ENCODE measurements at regions not wholly inside any gene's neighbourhood (a gene's known extent, or its start where the extent isn't known, plus 50 kb on each side); places are given as distances from the start of the nearest gene placed in this dataset.

DNA sequence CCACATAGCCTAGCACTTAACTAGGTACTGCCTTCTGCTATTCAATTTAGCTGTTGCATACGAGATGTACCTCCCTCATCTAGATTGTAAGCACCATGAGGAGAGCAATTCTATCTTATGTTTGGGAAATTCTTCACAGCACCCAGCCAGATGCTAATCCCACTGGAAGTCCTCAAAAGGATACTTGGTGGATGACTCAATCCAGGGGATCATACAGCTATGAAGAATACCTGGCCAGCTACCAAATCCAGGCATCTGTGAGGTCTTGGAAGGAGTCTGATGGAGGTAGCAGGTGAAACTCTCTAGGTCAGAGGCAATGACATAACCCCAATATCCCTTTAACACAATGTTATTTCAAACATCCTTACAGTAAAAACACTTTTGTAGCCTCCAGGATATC is 167.8 kb upstream of the NCAM1 start:
- TF ChIP-seq, protein P1, sequence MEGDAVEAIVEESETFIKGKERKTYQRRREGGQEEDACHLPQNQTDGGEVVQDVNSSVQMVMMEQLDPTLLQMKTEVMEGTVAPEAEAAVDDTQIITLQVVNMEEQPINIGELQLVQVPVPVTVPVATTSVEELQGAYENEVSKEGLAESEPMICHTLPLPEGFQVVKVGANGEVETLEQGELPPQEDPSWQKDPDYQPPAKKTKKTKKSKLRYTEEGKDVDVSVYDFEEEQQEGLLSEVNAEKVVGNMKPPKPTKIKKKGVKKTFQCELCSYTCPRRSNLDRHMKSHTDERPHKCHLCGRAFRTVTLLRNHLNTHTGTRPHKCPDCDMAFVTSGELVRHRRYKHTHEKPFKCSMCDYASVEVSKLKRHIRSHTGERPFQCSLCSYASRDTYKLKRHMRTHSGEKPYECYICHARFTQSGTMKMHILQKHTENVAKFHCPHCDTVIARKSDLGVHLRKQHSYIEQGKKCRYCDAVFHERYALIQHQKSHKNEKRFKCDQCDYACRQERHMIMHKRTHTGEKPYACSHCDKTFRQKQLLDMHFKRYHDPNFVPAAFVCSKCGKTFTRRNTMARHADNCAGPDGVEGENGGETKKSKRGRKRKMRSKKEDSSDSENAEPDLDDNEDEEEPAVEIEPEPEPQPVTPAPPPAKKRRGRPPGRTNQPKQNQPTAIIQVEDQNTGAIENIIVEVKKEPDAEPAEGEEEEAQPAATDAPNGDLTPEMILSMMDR (IDR thresholded peaks at IDR 0.05), result no peak
- TF ChIP-seq POLR2A (IDR thresholded peaks at IDR 0.05), result no peak

Data from testis (tissue), 2 donors.